ENCODE measurements at regions not wholly inside any gene's neighbourhood (a gene's known extent, or its start where the extent isn't known, plus 50 kb on each side); places are given as distances from the start of the nearest gene placed in this dataset.

GRCh38 chr1:232428786-232429530, 201.0 kb downstream of the SIPA1L2 start:
- no peaks in the 10 kb centered on the region for H3K36me3 ChIP-seq (ENCODE audit: insufficient read depth, low read length, poor library complexity, severe bottlenecking)
- H3K27ac ChIP-seq (ENCODE audit: low read depth, low read length, poor library complexity, severe bottlenecking), result no peak overlapping the region
- no peaks in the 10 kb centered on the region for H3K9me3 ChIP-seq (ENCODE audit: low read depth, low read length, poor library complexity, severe bottlenecking)
- peaks cover 4% of the 10 kb centered on the region for H3K4me1 ChIP-seq (ENCODE audit: insufficient read depth, low read length, poor library complexity, severe bottlenecking)
- no TSS peak for BruUV-seq (replicated peaks)
- H3K4me3 ChIP-seq (ENCODE audit: low read depth, low read length, poor library complexity, severe bottlenecking), result no peak overlapping the region
- H3K27me3 ChIP-seq (replicated peaks; ENCODE audit: insufficient read depth, low read depth, low read length, poor library complexity), result no peaks in the 10 kb centered on the region
- POLR2A ChIA-PET (ENCODE audit: low non-redundant PET), result no interaction called here
- TF ChIP-seq EZH2 (IDR thresholded peaks at IDR 0.05; ENCODE audit: borderline replicate concordance, low read depth, low read length, poor library complexity, severe bottlenecking), result no peak
- intact Hi-C loops (cut with micrococcal nuclease; ENCODE audit: unreplicated experiment), result no loop called here
- no peak for DNase-seq (ENCODE audit: low spot score)
- CTCF ChIA-PET, result interaction anchor here (0.6 kb wide), 1 partner anchor 1991 kb away, joined by 5 read pairs; no protein-coding TSS in a partner anchor

- intact Hi-C loops (cut with micrococcal nuclease; ENCODE audit: unreplicated experiment), result no loop called here
- ChIA-PET POLR2A (ENCODE audit: low non-redundant PET) (interaction anchor here (0.7 kb wide), 1 partner anchor 27 kb away, joined by 27 read pairs; no protein-coding TSS in a partner anchor), CTCF (no interaction called here)
- peaks cover 4% of the 10 kb centered on the region for H3K4me1 ChIP-seq (ENCODE audit: insufficient read depth, low read length, poor library complexity, severe bottlenecking)
- DNase-seq (ENCODE audit: low spot score), result no peak
- no peak for TF ChIP-seq CTCF (conservative IDR thresholded peaks at IDR 0.05; ENCODE audit: low read depth, low read length)
- TF ChIP-seq EZH2 (IDR thresholded peaks at IDR 0.05; ENCODE audit: borderline replicate concordance, low read depth, low read length, poor library complexity, severe bottlenecking), result no peak
- no peaks in the 10 kb centered on the region for H3K9me3 ChIP-seq (ENCODE audit: low read depth, low read length, poor library complexity, severe bottlenecking)
- no peaks in the 10 kb centered on the region for H3K27me3 ChIP-seq (replicated peaks; ENCODE audit: insufficient read depth, low read depth, low read length, poor library complexity)
- BruUV-seq (replicated peaks), result no TSS peak
- no peaks in the 10 kb centered on the region for H3K36me3 ChIP-seq (ENCODE audit: insufficient read depth, low read length, poor library complexity, severe bottlenecking)
- H3K4me3 ChIP-seq (ENCODE audit: low read depth, low read length, poor library complexity, severe bottlenecking), result no peak overlapping the region
- no peak overlapping the region for H3K27ac ChIP-seq (ENCODE audit: low read depth, low read length, poor library complexity, severe bottlenecking)
These were observed 201.8 kb downstream of the SIPA1L2 start for GRCh38 chr1:232428036-232428645.

- no peak overlapping the region for H3K4me3 ChIP-seq (ENCODE audit: low read depth, low read length, poor library complexity, severe bottlenecking)
- no peaks in the 10 kb centered on the region for H3K36me3 ChIP-seq (ENCODE audit: insufficient read depth, low read length, poor library complexity, severe bottlenecking)
- intact Hi-C loops (cut with micrococcal nuclease; ENCODE audit: unreplicated experiment), result no loop called here
- no peak overlapping the region for H3K27ac ChIP-seq (ENCODE audit: low read depth, low read length, poor library complexity, severe bottlenecking)
- H3K4me1 ChIP-seq (ENCODE audit: insufficient read depth, low read length, poor library complexity, severe bottlenecking), result no peaks in the 10 kb centered on the region
- TF ChIP-seq CTCF (conservative IDR thresholded peaks at IDR 0.05; ENCODE audit: low read depth, low read length) (no peak), EZH2 (IDR thresholded peaks at IDR 0.05; ENCODE audit: borderline replicate concordance, low read depth, low read length, poor library complexity, severe bottlenecking) (no peak)
- CTCF ChIA-PET, result no interaction called here
- POLR2A ChIA-PET (ENCODE audit: low non-redundant PET), result no interaction called here
- no peaks in the 10 kb centered on the region for H3K9me3 ChIP-seq (ENCODE audit: low read depth, low read length, poor library complexity, severe bottlenecking)
- no peak for DNase-seq (ENCODE audit: low spot score)
- no TSS peak for BruUV-seq (replicated peaks)
- no peaks in the 10 kb centered on the region for H3K27me3 ChIP-seq (replicated peaks; ENCODE audit: insufficient read depth, low read depth, low read length, poor library complexity)
These were observed 203.1 kb downstream of the SIPA1L2 start for GRCh38 chr1:232426801-232427200.
